RPMI8226 (cell line): ENCODE measurements at regions not wholly inside any gene's neighbourhood (a gene's known extent, or its start where the extent isn't known, plus 50 kb on each side); places are given as distances from the start of the nearest gene placed in this dataset.

Source experiments
- DNase-seq: peaks from one replicate; pipeline ENCODE4 v3.0.0-alpha.2; 2015

DNA sequence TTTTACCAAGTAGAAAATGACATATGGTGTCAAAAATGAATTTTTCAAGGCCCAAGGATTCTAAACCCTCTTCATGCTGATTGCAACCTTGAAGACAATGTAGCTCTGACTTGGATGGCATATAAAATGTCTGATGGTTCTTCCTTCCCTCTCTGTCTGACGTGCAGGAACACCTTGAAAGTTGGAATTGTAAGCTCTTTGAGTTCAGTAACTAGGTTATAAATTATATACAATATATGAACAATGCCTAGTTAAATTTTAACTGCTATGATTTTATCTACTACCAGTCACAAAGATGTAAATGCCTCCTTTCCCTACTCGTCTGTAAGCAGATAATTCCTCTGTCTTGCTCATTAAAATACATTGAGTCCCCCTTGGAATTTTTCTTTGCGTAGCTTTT lies 89.5 kb upstream of the TMEM17 start:
- DNase-seq = no peak

DNA sequence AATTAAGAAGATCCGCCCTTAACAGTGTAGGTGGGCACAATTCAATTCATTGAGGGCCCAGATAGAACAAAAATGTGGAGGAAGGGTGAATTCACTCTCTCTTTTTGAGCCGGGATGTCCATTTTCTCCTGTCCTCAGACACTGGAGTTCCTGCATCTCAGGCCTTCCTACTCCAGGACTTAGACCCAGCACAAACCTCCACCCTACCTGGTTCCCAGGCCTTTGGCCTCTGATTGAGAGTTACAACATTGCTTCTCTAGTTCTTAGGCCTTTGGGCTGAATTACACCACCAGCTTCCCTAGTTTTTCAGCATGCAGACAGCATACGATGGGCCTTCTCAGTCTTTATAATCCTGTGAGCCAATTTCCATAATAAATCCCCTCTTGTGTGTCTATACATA lies 87.8 kb upstream of the TMEM17 start:
- DNase-seq = no peak

DNA sequence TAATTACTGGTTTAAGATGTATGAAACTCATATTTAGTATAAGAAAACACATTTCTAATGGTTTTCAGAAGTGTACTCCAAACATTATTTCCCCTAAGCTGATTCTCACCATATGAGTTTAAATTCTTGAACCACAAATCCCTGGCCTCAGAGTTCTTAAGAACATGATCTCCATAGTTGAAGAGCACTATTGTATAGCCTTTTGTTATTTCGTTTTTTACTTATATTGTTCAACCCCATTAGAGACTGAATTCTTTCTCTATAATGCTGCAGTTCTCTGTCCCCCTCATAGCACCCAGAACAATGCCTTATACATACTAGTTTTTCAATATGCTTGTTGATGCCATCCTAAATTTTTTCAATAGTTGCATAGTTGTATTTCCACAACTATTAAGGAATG lies 85.5 kb upstream of the TMEM17 start:
- DNase-seq = no peak

DNA sequence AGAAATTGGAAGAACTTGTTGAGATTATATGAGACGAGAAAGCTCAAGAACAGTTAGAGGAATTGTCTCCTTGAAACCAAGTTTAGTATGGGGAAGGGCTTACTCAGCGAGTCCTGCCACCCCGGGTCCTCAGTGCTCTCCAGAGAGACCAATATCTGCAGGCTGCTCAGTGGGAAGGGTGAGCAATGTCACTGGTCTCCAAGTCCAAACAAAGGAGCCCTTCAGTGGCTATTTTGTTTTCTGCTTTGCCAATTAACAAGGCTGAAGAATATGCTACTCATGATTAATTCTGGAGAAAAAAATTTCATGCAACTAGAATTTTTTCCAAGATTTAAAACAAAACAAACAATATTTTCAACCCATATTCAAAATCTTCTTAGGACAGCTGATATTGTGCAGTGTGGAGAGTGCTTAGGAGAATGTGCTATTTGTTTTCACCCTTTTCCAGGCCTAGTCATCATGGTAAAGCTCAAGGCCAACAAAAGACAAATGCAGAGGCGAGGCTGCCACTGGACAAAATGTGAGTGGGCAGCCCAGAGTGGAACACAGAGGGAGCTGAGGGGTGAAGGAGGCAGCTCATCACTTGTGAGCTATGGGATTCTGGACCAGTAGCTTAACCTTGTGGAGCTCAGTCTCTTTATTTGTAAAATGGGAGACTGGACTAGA lies 83.8 kb upstream of the TMEM17 start:
- no peak for DNase-seq

DNA sequence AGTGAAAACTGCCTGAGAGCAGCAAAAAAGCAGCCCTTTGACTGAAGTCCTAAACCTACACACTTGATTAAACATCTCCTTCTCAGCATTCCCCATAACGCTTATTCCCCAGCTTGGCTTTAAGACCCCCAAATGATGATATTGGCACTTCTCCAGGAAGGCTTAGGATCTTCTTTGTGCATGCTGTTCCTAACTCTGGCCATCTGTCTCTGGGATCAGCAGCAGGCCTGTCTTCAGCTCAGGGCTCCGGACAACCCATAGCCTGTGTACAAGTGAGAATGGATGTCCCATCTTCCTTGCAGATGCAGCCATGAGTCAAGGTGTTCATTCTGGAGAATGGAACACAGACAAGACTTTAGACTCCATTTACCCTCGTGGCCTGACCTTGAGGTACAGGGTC lies 81.6 kb upstream of the TMEM17 start:
- DNase-seq = no peak

DNA sequence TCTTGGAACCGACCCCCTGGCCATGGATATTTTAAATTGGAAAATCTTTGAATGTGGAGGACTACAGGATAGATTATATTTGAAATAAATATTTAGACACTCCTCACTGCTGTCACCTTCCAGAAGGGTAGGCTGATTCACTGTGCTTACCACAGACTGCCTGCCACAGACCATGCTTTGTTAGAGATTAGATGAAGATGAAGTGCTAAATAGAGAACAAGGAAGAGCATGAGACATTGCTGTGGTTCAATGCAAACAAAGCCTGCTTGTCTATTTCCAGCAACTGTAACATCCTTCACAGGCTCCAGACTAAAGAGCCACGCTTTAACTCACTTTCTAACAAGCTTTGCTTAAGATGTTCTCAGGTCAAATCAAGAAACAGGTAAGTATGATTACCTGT lies 81.0 kb upstream of the TMEM17 start:
- no peak for DNase-seq

DNA sequence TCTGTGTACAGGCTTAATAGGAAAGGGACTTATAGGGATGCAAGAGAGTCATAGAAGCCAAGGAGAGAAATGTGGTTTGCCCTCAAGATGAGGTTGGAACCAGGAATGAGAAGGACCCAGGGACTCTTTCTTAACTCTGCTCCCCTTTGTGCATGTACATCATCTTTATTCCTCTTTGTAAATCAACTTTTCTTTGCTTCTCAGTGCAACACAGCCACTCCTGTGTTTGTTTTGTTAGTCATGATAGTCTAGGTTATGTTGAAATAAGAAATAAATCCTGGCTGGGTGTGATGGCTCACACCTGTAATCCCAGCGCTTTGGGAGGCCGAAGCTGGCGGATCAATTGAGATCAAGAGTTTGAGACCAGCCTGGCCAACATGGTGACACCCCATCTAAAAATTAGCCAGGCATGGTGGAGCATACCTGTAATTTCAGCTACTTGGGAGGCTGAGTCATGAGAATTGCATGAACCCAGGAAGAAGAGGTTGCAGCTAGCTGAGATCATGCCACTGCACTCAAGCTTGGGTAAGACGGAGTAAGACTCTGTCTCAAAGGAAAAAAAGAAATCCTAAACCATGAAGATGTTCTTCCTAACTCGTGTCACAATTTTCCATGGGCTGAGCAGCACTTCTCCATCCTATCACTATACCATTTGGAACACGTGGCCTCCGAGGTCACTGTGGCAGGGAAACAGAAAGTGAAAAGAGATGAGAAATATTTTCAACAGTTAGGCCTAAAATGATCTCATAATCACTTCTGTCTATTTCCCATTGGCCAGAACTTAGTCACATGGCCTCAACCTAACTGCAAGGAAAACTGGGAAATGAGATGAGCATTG lies 73.0 kb upstream of the TMEM17 start:
- DNase-seq = no peak

DNA sequence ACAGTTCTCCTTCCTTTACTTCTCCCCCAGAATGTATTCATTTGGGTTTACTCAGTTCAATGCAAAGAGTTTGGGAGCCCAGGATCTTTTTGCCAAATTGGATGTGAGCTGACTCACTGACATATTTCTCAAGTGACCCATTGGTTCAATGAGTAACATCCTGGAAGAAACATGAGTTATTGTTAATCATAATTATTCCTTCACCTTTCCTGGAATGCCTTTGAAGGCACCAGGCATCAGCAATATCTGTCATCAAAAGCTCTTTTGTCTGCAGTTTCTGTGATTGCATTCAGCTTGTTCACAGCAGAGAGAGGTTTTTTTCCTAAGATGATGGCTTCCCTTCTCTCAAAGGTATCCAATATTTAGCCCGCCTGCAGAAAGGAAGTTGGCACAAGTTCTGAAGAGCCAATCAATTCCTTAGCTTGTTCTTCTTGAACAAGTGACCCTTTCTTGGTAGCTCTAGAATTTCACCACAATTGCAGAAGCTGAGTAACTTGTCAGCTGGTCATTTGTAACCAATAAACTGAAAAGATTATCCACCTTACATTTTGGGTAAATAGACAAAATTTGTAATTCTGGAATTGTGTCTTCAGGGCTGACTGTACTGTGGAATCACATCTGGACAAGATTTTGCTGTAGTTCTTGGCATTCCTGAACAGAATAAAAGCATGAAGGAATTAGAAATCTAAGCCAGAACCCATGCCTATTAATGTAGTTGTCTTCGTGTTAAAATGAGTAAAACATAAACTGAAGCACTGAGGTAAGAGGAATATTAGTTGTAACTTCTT lies 72.2 kb upstream of the TMEM17 start:
- DNase-seq = no peak

DNA sequence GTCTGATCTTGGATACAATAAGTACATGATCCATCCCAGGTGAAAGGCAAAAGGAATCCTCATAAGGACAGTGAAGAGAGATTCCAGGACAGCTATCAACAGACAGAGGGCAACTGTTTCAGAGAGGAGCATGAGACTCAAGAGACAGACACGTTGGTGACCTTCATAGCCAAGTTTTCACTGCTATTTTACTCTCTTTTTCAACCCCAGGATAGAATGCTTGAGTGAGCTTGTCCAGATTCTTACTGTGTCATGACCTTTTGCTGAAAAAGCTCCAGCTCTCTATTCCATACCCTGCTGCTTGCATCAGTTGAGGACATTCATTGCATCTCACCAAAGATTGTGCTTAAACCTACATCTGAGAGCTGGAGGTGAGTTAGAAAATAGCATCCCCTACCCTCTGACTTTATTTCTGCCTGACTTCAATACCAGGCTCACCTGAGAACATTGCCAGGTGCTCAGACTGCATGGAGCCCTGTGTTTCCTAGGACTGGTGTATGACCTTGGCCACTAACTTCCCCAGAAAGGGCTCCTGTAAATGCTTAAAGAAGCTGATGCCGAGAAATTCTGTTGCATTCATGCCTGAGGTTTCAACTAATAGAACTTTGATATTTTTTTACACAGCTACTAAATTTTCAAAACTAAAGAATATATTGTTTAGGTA lies 70.4 kb upstream of the TMEM17 start:
- DNase-seq = no peak

DNA sequence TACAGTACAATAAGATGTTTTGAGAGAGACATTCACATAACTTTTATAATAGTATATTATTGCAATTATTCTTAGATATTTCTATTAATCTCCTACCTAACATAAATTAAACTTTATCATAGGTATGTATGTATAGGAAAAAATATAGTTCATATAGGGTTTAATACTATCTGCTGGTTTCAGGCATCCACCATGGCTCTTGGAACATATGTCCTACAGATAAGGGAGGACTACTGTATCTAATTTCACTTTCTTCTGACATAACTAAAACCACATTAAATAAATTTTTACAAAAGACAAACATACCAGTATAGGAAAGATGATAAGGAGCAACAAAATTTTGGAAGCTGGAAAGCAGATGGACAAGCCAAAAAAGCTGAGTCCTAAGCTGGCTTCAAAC lies 67.9 kb upstream of the TMEM17 start:
- no peak for DNase-seq

DNA sequence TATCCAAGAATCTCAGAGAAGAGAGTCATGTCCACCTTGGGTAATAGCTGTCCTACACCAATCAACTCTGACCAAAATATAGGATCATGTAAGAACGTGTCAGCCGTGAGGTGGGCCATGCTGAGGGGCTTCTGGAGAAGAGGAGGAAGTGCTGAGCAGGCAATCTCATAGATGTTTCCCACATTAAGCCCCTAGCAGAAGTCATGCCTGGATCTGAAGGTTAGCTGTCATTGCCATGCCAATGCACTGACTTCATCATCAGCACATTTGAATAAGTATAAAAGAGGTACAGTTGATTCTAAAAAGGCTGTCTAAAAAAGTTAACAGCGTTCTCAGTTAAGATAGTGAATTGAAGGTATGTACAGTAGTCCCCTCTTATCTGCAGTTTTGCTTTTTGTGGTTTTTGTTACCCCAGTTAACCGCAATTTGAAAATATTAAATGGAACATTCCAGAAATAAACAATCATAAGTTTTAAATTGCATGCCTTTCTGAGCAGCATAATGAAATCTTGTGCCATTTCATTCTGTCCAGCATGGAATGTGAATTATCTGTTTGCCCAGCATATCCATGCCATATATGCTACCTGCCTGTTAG lies 67.2 kb upstream of the TMEM17 start:
- no peak for DNase-seq

DNA sequence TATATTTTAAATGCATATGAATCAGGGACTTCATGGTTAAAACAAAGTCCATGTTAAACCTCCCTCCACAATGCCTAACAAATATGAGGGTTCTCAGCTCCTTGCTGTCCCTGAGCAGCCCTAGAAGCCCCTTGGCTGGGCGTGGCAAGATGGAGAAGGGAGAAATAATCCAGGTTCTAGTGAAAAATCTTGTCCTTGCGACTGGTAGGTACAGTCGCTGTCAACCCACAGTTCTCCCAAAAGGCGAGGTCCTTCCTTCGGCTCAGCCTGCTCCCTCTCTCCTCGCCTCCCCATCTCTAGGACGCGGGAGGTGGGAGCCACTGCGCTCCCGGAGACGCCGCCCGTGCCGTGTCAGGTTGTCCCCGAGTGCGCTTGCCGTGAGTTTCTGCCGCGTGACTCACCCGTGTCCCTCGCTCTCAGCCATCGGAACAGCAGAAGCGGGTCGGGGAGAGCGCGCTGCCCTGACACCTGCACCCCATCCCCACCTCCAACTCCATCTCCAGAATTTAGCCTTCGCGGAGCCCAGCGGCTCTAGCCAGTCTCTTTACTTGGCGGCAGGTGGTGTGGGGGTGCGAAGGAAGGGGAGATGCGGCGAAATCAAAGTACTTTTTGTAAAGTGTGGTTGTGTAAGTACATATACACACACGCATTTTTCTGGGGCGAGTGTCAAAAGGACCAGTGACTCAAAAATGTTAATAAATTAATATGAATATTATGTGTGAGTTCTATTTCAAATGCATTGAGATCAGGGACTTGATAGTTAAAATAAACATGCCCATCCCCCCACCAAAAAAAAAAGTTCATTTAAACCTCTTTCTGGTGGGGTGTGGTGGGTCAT lies 65.1 kb upstream of the TMEM17 start:
- no peak for DNase-seq

DNA sequence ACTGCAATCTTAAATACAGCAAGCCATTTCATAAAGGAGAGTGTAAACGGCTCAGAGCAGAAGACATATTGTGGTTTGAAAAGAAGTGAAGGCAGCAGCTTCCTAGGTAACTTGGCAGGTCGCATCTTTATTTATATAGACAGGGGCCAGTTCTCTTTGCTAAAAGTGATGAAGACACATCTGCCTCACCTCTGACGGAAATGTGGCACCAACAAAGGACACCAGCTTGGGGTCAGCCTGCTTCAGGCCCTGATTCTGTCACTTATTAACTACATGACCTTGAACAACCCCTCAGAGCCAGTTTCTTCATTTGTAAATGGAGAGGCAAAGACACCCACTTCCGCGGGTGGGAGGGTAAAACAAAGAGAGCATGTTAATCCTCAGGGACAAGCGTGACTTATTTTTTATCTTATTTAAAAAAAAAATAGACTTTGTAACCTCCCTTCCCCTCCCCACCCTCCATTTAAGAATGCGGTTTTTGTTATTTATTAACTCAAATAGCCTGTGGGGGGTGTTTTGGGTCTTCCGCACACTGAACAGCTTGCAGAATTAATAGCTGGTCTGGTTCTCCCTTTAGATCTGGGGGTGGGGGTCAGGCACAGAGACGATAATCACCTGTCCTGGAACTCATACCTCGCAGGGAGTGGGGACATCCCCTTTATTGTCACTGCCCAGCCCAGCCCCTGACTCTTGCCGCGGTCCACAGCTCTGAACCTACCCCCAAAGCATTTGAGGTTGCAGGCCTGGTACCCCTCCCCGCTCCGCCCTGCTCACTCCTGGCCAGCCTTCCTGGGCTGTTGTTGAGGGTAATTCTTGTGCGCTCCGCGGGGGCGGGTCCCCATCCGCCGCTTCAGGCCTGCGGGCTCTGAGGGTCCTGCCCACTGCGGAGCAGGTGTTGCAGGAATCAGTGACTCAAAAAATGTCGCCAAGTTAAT lies 64.2 kb upstream of the TMEM17 start:
- no peak for DNase-seq

DNA sequence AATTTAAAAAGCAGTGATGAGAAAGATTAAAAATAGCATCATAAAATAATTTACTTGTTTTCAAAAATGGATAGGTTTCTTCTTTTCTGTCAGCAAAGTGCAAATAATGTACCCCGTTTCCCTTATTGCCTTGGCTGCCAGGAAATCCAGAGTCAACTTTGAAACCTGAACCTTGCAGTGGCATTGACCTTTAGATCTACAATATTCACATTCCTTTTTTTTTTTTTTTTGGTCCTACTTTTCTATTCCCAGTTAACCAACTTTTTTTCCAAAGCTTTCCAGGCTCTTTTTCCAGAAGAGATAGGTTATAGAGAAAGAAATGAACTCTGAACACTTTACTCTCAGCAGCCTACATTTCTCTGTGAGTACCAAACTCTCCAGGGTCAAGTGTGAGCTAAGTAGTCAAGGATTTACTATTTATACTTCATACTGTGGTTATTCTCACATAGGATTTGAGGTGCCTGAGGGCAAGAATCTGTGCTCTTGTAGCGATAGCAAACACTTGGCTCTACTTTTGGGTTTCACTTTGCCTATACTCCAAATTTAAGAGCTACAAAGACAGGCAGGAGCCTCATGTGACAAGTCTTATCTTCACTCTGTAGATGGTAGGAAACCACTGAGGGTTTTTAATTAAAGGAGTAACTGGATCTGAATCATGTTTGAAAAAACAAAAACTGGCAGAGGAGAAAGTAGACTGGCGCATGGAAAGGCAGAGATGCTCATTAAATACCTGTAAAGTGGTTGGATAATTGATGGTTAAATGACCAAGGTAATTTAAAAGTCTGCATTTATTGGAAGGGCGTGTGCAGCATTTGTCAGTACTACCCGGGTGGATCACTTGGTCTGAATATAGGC lies 63.2 kb upstream of the TMEM17 start:
- no peak for DNase-seq

DNA sequence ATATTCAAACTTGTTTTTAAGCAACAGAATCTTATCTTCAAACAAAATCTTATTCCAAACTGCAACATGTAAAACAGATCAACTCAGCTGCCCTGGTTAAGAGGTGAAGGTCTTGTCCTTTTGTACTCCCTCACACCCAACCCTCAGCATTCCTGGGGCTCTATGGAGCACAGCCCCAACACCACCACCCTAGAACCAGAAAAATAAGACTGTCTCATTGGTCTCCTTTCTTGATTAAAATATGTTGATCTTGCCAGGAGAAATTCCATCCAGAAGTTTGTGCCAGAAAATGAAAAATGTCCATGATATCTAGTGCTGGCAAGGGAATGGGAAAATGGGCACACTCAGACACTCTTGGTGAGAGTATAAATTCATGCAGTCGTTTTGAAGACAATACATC lies 62.1 kb upstream of the TMEM17 start:
- no peak for DNase-seq

DNA sequence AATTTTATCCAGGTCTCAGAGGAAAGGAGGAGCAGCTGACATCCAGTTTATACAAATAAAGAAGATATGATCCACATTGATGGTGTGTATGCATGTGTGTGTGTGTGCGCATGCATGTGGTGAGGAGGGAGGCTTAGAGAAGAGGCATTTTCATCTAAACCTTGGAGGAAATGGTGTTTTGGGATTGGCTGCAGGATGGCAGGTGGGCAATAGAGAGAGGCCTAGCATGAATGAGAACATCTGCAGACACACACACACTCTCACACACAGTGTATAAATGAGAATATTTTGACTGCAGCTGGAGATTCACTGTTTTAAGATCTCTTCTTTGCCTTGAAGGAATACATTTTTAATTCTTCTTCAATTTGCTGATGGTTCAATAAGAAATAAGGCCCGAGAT lies 61.7 kb upstream of the TMEM17 start:
- DNase-seq = no peak

DNA sequence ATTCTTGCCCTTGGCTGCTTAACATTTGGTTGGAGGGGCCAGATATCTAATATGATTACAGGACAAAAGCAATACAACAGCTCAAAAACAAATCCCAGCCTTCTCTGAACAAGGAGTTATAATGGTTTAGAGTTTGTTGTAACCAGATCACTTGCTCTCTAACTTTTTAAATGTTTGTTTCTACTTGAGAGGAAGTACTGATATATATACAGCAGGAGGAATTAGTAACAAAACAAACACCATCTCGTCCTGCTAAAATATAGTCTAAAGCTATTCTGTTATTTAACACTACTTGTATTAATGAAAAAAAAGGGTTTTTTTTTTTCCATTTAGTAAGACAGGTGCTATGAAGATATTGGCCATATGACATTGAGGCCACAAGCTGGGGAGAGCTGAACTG lies 60.9 kb upstream of the TMEM17 start:
- DNase-seq = no peak

DNA sequence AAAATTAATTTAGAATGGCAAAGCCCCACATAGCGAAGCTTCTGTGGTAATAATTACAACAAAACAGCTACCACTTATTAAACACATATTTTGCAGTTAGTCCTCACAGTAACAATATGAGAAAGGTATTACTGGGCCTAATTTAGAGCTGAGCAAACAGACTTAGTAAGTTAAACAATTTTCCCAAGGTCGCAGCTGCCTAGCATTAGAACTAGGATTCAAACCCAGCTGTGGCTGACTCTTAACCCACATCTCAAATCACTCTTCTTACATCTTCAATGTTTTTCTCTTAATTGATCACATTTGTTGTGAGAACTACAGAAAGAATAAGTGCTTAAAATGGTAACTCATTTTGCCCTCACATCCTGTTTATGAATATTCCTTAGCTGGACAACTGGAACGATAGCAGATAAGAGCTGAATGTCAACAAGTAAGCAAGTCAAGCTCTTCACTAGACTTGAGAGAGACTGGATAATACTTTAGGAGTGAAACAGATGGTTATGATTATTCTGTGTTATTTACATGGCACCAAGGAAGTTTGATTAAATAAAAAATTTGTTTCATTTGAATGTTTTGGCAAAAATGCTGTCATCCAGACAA lies 59.4 kb upstream of the TMEM17 start:
- DNase-seq = no peak

DNA sequence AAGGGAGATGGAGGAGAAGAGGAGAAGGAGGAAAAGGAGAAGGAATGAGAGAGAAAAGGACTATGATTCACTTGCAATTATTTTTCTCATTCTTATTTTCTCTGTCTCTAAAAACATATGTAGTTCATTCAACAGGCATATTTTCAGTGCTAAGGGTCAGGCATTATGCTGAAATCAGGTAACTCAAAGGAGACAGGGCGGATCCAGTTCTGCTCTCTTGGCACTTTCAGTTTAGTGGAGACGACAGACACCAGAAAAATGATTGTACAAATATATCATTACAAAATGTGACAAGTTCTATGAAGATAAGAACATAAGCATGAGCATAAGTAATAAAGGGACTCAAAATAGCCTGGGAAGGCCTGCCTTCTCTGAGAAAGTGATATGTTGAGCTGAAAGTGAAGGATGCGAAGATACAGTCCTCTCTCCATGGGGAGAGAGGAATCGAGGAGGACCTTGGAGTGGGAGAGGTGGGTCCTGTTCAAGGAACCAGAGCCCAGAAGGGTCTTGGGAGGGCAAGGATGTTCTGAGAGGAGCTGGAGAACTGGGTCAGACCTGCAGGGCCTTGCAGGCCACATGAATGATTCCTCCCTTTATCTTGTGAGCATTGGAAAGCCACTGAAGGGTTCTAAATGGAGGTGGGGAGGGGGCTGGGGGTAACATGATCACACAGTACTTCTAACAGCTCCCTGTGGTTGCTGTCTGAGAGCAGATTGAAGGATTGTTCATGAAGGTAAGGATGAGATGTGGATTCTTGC lies 58.6 kb upstream of the TMEM17 start:
- no peak for DNase-seq
